Esophagus squamous epithelium (tissue), 4 donors: ENCODE measurements at regions not wholly inside any gene's neighbourhood (a gene's known extent, or its start where the extent isn't known, plus 50 kb on each side); places are given as distances from the start of the nearest gene placed in this dataset.

Experiments used
- POLR2A ChIP-seq, 4 donors: fragments of 450-650 bp; IDR thresholded peaks; one replicate each; pipeline ENCODE4 v1.6.1; 2017; ENCODE audit warnings: antibody characterized with exemption in 4 of 4, mild to moderate bottlenecking in 4 of 4, moderate library complexity in 3 of 4
- TF ChIP-seq, protein P1 (sequence below), 6 experiments: fragments of 450-650 bp in 4 of 6; fragments of 200-600 bp in 2 of 6; sonication (generic) in 2 of 6; IDR thresholded peaks; one replicate each; pipeline ENCODE4 v1.5.1; 2016 to 2019; ENCODE audit warnings: antibody characterized with exemption in 6 of 6, mild to moderate bottlenecking in 4 of 6, moderate library complexity in 4 of 6

GRCh38 chr1:70504821-70505193 is 93.7 kb downstream of the CTH start:
- TF ChIP-seq, protein P1, sequence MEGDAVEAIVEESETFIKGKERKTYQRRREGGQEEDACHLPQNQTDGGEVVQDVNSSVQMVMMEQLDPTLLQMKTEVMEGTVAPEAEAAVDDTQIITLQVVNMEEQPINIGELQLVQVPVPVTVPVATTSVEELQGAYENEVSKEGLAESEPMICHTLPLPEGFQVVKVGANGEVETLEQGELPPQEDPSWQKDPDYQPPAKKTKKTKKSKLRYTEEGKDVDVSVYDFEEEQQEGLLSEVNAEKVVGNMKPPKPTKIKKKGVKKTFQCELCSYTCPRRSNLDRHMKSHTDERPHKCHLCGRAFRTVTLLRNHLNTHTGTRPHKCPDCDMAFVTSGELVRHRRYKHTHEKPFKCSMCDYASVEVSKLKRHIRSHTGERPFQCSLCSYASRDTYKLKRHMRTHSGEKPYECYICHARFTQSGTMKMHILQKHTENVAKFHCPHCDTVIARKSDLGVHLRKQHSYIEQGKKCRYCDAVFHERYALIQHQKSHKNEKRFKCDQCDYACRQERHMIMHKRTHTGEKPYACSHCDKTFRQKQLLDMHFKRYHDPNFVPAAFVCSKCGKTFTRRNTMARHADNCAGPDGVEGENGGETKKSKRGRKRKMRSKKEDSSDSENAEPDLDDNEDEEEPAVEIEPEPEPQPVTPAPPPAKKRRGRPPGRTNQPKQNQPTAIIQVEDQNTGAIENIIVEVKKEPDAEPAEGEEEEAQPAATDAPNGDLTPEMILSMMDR (IDR thresholded peaks at IDR 0.05) = no peak
- TF ChIP-seq POLR2A (IDR thresholded peaks at IDR 0.05) = no peak
